ENCODE measurements at regions not wholly inside any gene's neighbourhood (a gene's known extent, or its start where the extent isn't known, plus 50 kb on each side); places are given as distances from the start of the nearest gene placed in this dataset.

GRCh38 chr1:84756455-84757082, 66.3 kb upstream of the SSX2IP start:
- TF ChIP-seq EP300 (IDR thresholded peaks at IDR 0.05): no peak
- TF ChIP-seq CTCF (IDR thresholded peaks at IDR 0.05): no peak
- no peak for TF ChIP-seq POLR2A (IDR thresholded peaks at IDR 0.05)
